GM12878 (cell line): ENCODE measurements at regions not wholly inside any gene's neighbourhood (a gene's known extent, or its start where the extent isn't known, plus 50 kb on each side); places are given as distances from the start of the nearest gene placed in this dataset.

ENCODE experiments used
- ATAC-seq: fragments of 200-7000 bp; cut with Tn5 transposase; 3 replicates; pipeline ENCODE4 v1.9.1; 2020; ENCODE audit warnings: mild to moderate bottlenecking, moderate library complexity
- BruUV-seq: library from RNA; stranded (reverse); fragments of 400-500 nt; replicated peaks from 2 replicates; lab custom pipeline; 2021; lab: Mats Ljungman, UMichigan
- CTCF ChIA-PET: fragments of 300-600 bp; sonication (Branson Sonifier 250); formaldehyde crosslinking; extraction: SDS; loops from one replicate; lab custom pipeline; 2021; ENCODE audit warnings: inconsistent platforms; lab: Yijun Ruan, JAX
- POLR2A ChIA-PET: fragments of 350-600 bp; formaldehyde crosslinking; extraction: SDS; loops from one replicate; lab custom pipeline; 2021; ENCODE audit warnings: inconsistent platforms; lab: Charles Lee
- RAD21 ChIA-PET: fragments of 300-600 bp; sonication (Branson Sonifier 250); formaldehyde crosslinking; loops from one replicate; lab custom pipeline; 2023; ENCODE audit warnings: antibody characterized with exemption; ENCODE audit not compliant: unreplicated experiment; lab: Charles Lee
- SMC1A ChIA-PET: fragments of 300-600 bp; sonication (Branson Sonifier 250); formaldehyde crosslinking; loops from one replicate; lab custom pipeline; 2023; ENCODE audit not compliant: unreplicated experiment, uncharacterized antibody; lab: Charles Lee
- DNase-seq: peaks from one replicate; pipeline ENCODE4 v3.0.0-alpha.2; 2011; ENCODE audit warnings: low read depth, low spot score
- FAIRE-seq: peaks from 3 replicates; lab custom pipeline; 2011; peaks lifted over from hg19 to GRCh38; lab: Jason Lieb, UNC
- H2AFZ ChIP-seq: 2 replicates; pipeline ENCODE4 v1.6.0; 2011; ENCODE audit warnings: low read depth, low read length, control low read depth; ENCODE audit not compliant: control insufficient read depth
- H3K27ac ChIP-seq: 2 replicates; pipeline ENCODE4 v1.5.1; 2011; ENCODE audit warnings: control low read depth; ENCODE audit not compliant: control insufficient read depth, insufficient read depth
- H3K27me3 ChIP-seq, 2 experiments: replicated peaks in 1 of 2; 2 replicates each; pipeline versions ENCODE4 v1.6.0 to v1.6.1; 2011; ENCODE audit warnings: low read length in 1 of 2; ENCODE audit not compliant: control insufficient read depth in 2 of 2, insufficient read depth in 2 of 2
- H3K36me3 ChIP-seq, 2 experiments: 2 replicates each; pipeline ENCODE4 v1.5.1; 2011; ENCODE audit warnings: low read length in 1 of 2; ENCODE audit not compliant: control insufficient read depth in 2 of 2, insufficient read depth in 2 of 2
- H3K4me1 ChIP-seq: 2 replicates; pipeline ENCODE4 v1.6.1; 2011; ENCODE audit warnings: mild to moderate bottlenecking, low read length, moderate library complexity, mixed read lengths; ENCODE audit not compliant: control insufficient read depth, insufficient read depth
- H3K4me2 ChIP-seq: 2 replicates; pipeline ENCODE4 v1.6.0; 2011; ENCODE audit warnings: control low read depth; ENCODE audit not compliant: control insufficient read depth, insufficient read depth
- H3K4me3 ChIP-seq: fragments of 200-600 bp; sonication (generic); 2 replicates; pipeline ENCODE4 v1.5.1; 2016
- H3K79me2 ChIP-seq: 2 replicates; pipeline ENCODE4 v1.6.0; 2011; ENCODE audit warnings: low read length; ENCODE audit not compliant: control insufficient read depth, insufficient read depth
- H3K9ac ChIP-seq: 2 replicates; pipeline ENCODE4 v1.8.0; 2011; ENCODE audit warnings: low read length, control low read depth, mixed read lengths; ENCODE audit not compliant: control insufficient read depth, insufficient read depth
- H3K9me3 ChIP-seq: replicated peaks from 3 replicates; pipeline ENCODE4 v1.5.1; 2011; ENCODE audit warnings: mild to moderate bottlenecking, low read length; ENCODE audit not compliant: control insufficient read depth, insufficient read depth
- H4K20me1 ChIP-seq: 2 replicates; pipeline ENCODE4 v1.6.0; 2011; ENCODE audit not compliant: control insufficient read depth, insufficient read depth
- ELK1 ChIP-seq: IDR thresholded peaks from 2 replicates; pipeline ENCODE4 v1.6.1; 2012; ENCODE audit warnings: low read depth, low read length, improper control_type of control experiment
- MAX ChIP-seq: IDR thresholded peaks from 2 replicates; pipeline ENCODE4 v1.6.1; 2012; ENCODE audit warnings: low read depth, low read length, improper control_type of control experiment
- MEF2B ChIP-seq: fragments of 450-650 bp; IDR thresholded peaks from 2 replicates; pipeline ENCODE4 v1.6.1; 2018; ENCODE audit warnings: mild to moderate bottlenecking, moderate library complexity; ENCODE audit not compliant: partially characterized antibody, poor library complexity, severe bottlenecking
- NFYB ChIP-seq: IDR thresholded peaks from 2 replicates; pipeline ENCODE4 v1.6.1; 2011; ENCODE audit warnings: low read depth, mild to moderate bottlenecking, low read length, improper control_type of control experiment, moderate library complexity; ENCODE audit not compliant: insufficient read depth
- SMAD5 ChIP-seq: IDR thresholded peaks from 2 replicates; pipeline ENCODE4 v1.6.1; 2016; ENCODE audit warnings: antibody characterized with exemption, low read depth
- USF2 ChIP-seq: IDR thresholded peaks from 2 replicates; pipeline ENCODE4 v1.6.1; 2011; ENCODE audit warnings: low read depth, low read length, improper control_type of control experiment, borderline replicate concordance
- ZNF207 ChIP-seq: fragments of 450-650 bp; IDR thresholded peaks from 2 replicates; pipeline ENCODE4 v1.6.1; 2014; ENCODE audit warnings: antibody characterized with exemption, mild to moderate bottlenecking, borderline replicate concordance
- ZNF274 ChIP-seq: IDR thresholded peaks from one replicate; pipeline ENCODE4 v1.8.0; 2011; ENCODE audit not compliant: insufficient read length, insufficient read depth
- WGBS: methylation state at CpG from one replicate; pipeline ENCODE4 v1.1.6; 2016; ENCODE audit warnings: low lambda C conversion rate; ENCODE audit not compliant: insufficient replicate concordance, insufficient coverage; ENCODE audit errors: missing lambda C conversion rate; 5-methylcytosine and 5-hydroxymethylcytosine counted together
- in situ Hi-C: fragments of 300-500 bp; cut with MboI; formaldehyde crosslinking; loops from 9 replicates; pipeline ENCODE4 v1.14.3; 2018; ENCODE audit warnings: mixed read lengths
- intact Hi-C: fragments of 100-400 bp; cut with micrococcal nuclease; formaldehyde crosslinking; loops from one replicate; pipeline ENCODE4 v1.14.2; 2022; ENCODE audit not compliant: unreplicated experiment

- DNase-seq = no peak
Observed at GRCh38 chr12:115640929-115641328, 636.6 kb downstream of the MED13L start.

More at GRCh38 chr12:115640929-115641328, 636.6 kb downstream of the MED13L start:
- POLR2A ChIA-PET = no interaction called here
- no peaks in the 10 kb centered on the region for H3K79me2 ChIP-seq
- no peaks in the 10 kb centered on the region for H3K4me1 ChIP-seq
- H3K27me3 ChIP-seq = no peaks in the 10 kb centered on the region
- RAD21 ChIA-PET = no interaction called here
- no peaks in the 10 kb centered on the region for H4K20me1 ChIP-seq
- in situ Hi-C loops = no loop called here
- WGBS = 49% methylated on average over 2 of the region's 2 CpGs
- H3K9me3 ChIP-seq = no peaks in the 10 kb centered on the region
- no peak overlapping the region for H3K4me2 ChIP-seq
- SMC1A ChIA-PET = no interaction called here
- no peak for TF ChIP-seq MAX
- no peak for TF ChIP-seq SMAD5
- no peak for TF ChIP-seq MEF2B
- TF ChIP-seq ZNF207 = no peak
- TF ChIP-seq ELK1 = no peak
- no peak for TF ChIP-seq NFYB
- TF ChIP-seq USF2 = no peak
- TF ChIP-seq ZNF274 = no peak
- no peak overlapping the region for H3K4me3 ChIP-seq
- intact Hi-C loops = no loop called here
- H2AFZ ChIP-seq = no peak overlapping the region
- CTCF ChIA-PET = no interaction called here
- H3K27ac ChIP-seq = no peak overlapping the region
- ATAC-seq (no peak), FAIRE-seq (no peak)
- no peaks in the 10 kb centered on the region for H3K36me3 ChIP-seq
- no peak overlapping the region for H3K9ac ChIP-seq
- BruUV-seq = no TSS peak
